ENCODE measurements at regions not wholly inside any gene's neighbourhood (a gene's known extent, or its start where the extent isn't known, plus 50 kb on each side); places are given as distances from the start of the nearest gene placed in this dataset.

GRCh38 chr6:4242601-4243000, 107.2 kb upstream of the ECI2 start:
- no peaks in the 10 kb centered on the region for H3K9me2 ChIP-seq (ENCODE audit: insufficient read depth, low read length)
- H3K4me3 ChIP-seq (ENCODE audit: low read depth, low read length, poor library complexity, severe bottlenecking), result no peak overlapping the region
- no TSS peak for BruUV-seq (replicated peaks)
- H3K4me1 ChIP-seq (ENCODE audit: insufficient read depth, low read length, poor library complexity, severe bottlenecking), result no peaks in the 10 kb centered on the region
- H3K36me3 ChIP-seq (ENCODE audit: insufficient read depth, low read length), result no peaks in the 10 kb centered on the region
- H3K27ac ChIP-seq (ENCODE audit: low read depth, low read length, poor library complexity, severe bottlenecking), result no peak overlapping the region
- CTCF ChIA-PET (ENCODE audit: unreplicated experiment), result no interaction called here
- no peaks in the 10 kb centered on the region for H3K9me3 ChIP-seq (ENCODE audit: low read length)
- intact Hi-C loops (cut with micrococcal nuclease; ENCODE audit: unreplicated experiment), result no loop called here
- no peaks in the 10 kb centered on the region for H3K79me2 ChIP-seq (ENCODE audit: insufficient read depth, low read depth, low read length)
- POLR2A ChIA-PET, result no interaction called here
- no peak overlapping the region for H2AFZ ChIP-seq (ENCODE audit: low read length)
- TF ChIP-seq EZH2phosphoT487 (IDR thresholded peaks at IDR 0.05; ENCODE audit: borderline replicate concordance, low read depth, low read length) (no peak), CTCF (conservative IDR thresholded peaks at IDR 0.05; ENCODE audit: low read length) (no peak)
- no peak for DNase-seq (ENCODE audit: low spot score)
- H4K20me1 ChIP-seq (ENCODE audit: insufficient read depth, low read length), result no peaks in the 10 kb centered on the region
- no peak overlapping the region for H3K4me2 ChIP-seq (ENCODE audit: low read length)

GRCh38 chr6:4240148-4240547, 104.8 kb upstream of the ECI2 start:
- Histone ChIP-seq H3K4me1 (ENCODE audit: insufficient read depth, low read length, poor library complexity, severe bottlenecking) (no peaks in the 10 kb centered on the region), H3K4me3 (ENCODE audit: low read depth, low read length, poor library complexity, severe bottlenecking) (no peak overlapping the region), H3K9me3 (ENCODE audit: low read length) (no peaks in the 10 kb centered on the region), H3K4me2 (ENCODE audit: low read length) (no peak overlapping the region), H3K9me2 (ENCODE audit: insufficient read depth, low read length) (no peaks in the 10 kb centered on the region), H3K36me3 (ENCODE audit: insufficient read depth, low read length) (no peaks in the 10 kb centered on the region), H4K20me1 (ENCODE audit: insufficient read depth, low read length) (no peaks in the 10 kb centered on the region), H3K79me2 (ENCODE audit: insufficient read depth, low read depth, low read length) (no peaks in the 10 kb centered on the region), H3K27ac (ENCODE audit: low read depth, low read length, poor library complexity, severe bottlenecking) (no peak overlapping the region), H2AFZ (ENCODE audit: low read length) (no peak overlapping the region)
- no peak for DNase-seq (ENCODE audit: low spot score)
- no peak for TF ChIP-seq CTCF (conservative IDR thresholded peaks at IDR 0.05; ENCODE audit: low read length)
- TF ChIP-seq EZH2phosphoT487 (IDR thresholded peaks at IDR 0.05; ENCODE audit: borderline replicate concordance, low read depth, low read length), result no peak
- no TSS peak for BruUV-seq (replicated peaks)
- ChIA-PET CTCF (ENCODE audit: unreplicated experiment) (interaction anchor here (0.6 kb wide), 1 partner anchor 919 kb away, joined by 3 read pairs; no protein-coding TSS in a partner anchor), POLR2A (no interaction called here)
- intact Hi-C loops (cut with micrococcal nuclease; ENCODE audit: unreplicated experiment), result no loop called here

- peak; percentile 30; the same call in 1 of the 2 replicates for TF ChIP-seq CTCF (conservative IDR thresholded peaks at IDR 0.05; ENCODE audit: low read length)
- TF ChIP-seq EZH2phosphoT487 (IDR thresholded peaks at IDR 0.05; ENCODE audit: borderline replicate concordance, low read depth, low read length), result no peak
- no peak overlapping the region for H3K4me3 ChIP-seq (ENCODE audit: low read depth, low read length, poor library complexity, severe bottlenecking)
- CTCF ChIA-PET (ENCODE audit: unreplicated experiment), result no interaction called here
Observed at GRCh38 chr6:4225161-4225872, 89.9 kb upstream of the ECI2 start.

More at GRCh38 chr6:4225161-4225872, 89.9 kb upstream of the ECI2 start:
- H2AFZ ChIP-seq (ENCODE audit: low read length), result no peak overlapping the region
- H3K9me3 ChIP-seq (ENCODE audit: low read length), result no peaks in the 10 kb centered on the region
- POLR2A ChIA-PET, result interaction anchor here (0.6 kb wide), 1 partner anchor 136 kb away, joined by 9 read pairs; no protein-coding TSS in a partner anchor
- H3K79me2 ChIP-seq (ENCODE audit: insufficient read depth, low read depth, low read length), result no peaks in the 10 kb centered on the region
- H3K4me2 ChIP-seq (ENCODE audit: low read length), result no peak overlapping the region
- intact Hi-C loops (cut with micrococcal nuclease; ENCODE audit: unreplicated experiment), result no loop called here
- DNase-seq (ENCODE audit: low spot score), result no peak
- no peaks in the 10 kb centered on the region for H3K36me3 ChIP-seq (ENCODE audit: insufficient read depth, low read length)
- H3K4me1 ChIP-seq (ENCODE audit: insufficient read depth, low read length, poor library complexity, severe bottlenecking), result no peaks in the 10 kb centered on the region
- no peaks in the 10 kb centered on the region for H4K20me1 ChIP-seq (ENCODE audit: insufficient read depth, low read length)
- no TSS peak for BruUV-seq (replicated peaks)
- H3K9me2 ChIP-seq (ENCODE audit: insufficient read depth, low read length), result no peaks in the 10 kb centered on the region
- H3K27ac ChIP-seq (ENCODE audit: low read depth, low read length, poor library complexity, severe bottlenecking), result no peak overlapping the region
